GM12878 (cell line): ENCODE measurements at regions not wholly inside any gene's neighbourhood (a gene's known extent, or its start where the extent isn't known, plus 50 kb on each side); places are given as distances from the start of the nearest gene placed in this dataset.

Source experiments
- ATAC-seq: fragments of 200-7000 bp; cut with Tn5 transposase; 3 replicates; pipeline ENCODE4 v1.9.1; 2020; ENCODE audit warnings: mild to moderate bottlenecking, moderate library complexity
- BruUV-seq: library from RNA; stranded (reverse); fragments of 400-500 nt; replicated peaks from 2 replicates; lab custom pipeline; 2021; lab: Mats Ljungman, UMichigan
- CTCF ChIA-PET: fragments of 300-600 bp; sonication (Branson Sonifier 250); formaldehyde crosslinking; extraction: SDS; loops from one replicate; lab custom pipeline; 2021; ENCODE audit warnings: inconsistent platforms; lab: Yijun Ruan, JAX
- POLR2A ChIA-PET: fragments of 350-600 bp; formaldehyde crosslinking; extraction: SDS; loops from one replicate; lab custom pipeline; 2021; ENCODE audit warnings: inconsistent platforms; lab: Charles Lee
- RAD21 ChIA-PET: fragments of 300-600 bp; sonication (Branson Sonifier 250); formaldehyde crosslinking; loops from one replicate; lab custom pipeline; 2023; ENCODE audit warnings: antibody characterized with exemption; ENCODE audit not compliant: unreplicated experiment; lab: Charles Lee
- SMC1A ChIA-PET: fragments of 300-600 bp; sonication (Branson Sonifier 250); formaldehyde crosslinking; loops from one replicate; lab custom pipeline; 2023; ENCODE audit not compliant: unreplicated experiment, uncharacterized antibody; lab: Charles Lee
- DNase-seq: peaks from one replicate; pipeline ENCODE4 v3.0.0-alpha.2; 2011; ENCODE audit warnings: low read depth, low spot score
- FAIRE-seq: peaks from 3 replicates; lab custom pipeline; 2011; peaks lifted over from hg19 to GRCh38; lab: Jason Lieb, UNC
- H2AFZ ChIP-seq: 2 replicates; pipeline ENCODE4 v1.6.0; 2011; ENCODE audit warnings: low read depth, low read length, control low read depth; ENCODE audit not compliant: control insufficient read depth
- H3K27ac ChIP-seq: 2 replicates; pipeline ENCODE4 v1.5.1; 2011; ENCODE audit warnings: control low read depth; ENCODE audit not compliant: control insufficient read depth, insufficient read depth
- H3K27me3 ChIP-seq, 2 experiments: replicated peaks in 1 of 2; 2 replicates each; pipeline versions ENCODE4 v1.6.0 to v1.6.1; 2011; ENCODE audit warnings: low read length in 1 of 2; ENCODE audit not compliant: control insufficient read depth in 2 of 2, insufficient read depth in 2 of 2
- H3K36me3 ChIP-seq, 2 experiments: 2 replicates each; pipeline ENCODE4 v1.5.1; 2011; ENCODE audit warnings: low read length in 1 of 2; ENCODE audit not compliant: control insufficient read depth in 2 of 2, insufficient read depth in 2 of 2
- H3K4me1 ChIP-seq: 2 replicates; pipeline ENCODE4 v1.6.1; 2011; ENCODE audit warnings: mild to moderate bottlenecking, low read length, moderate library complexity, mixed read lengths; ENCODE audit not compliant: control insufficient read depth, insufficient read depth
- H3K4me2 ChIP-seq: 2 replicates; pipeline ENCODE4 v1.6.0; 2011; ENCODE audit warnings: control low read depth; ENCODE audit not compliant: control insufficient read depth, insufficient read depth
- H3K4me3 ChIP-seq: fragments of 200-600 bp; sonication (generic); 2 replicates; pipeline ENCODE4 v1.5.1; 2016
- H3K79me2 ChIP-seq: 2 replicates; pipeline ENCODE4 v1.6.0; 2011; ENCODE audit warnings: low read length; ENCODE audit not compliant: control insufficient read depth, insufficient read depth
- H3K9ac ChIP-seq: 2 replicates; pipeline ENCODE4 v1.8.0; 2011; ENCODE audit warnings: low read length, control low read depth, mixed read lengths; ENCODE audit not compliant: control insufficient read depth, insufficient read depth
- H3K9me3 ChIP-seq: replicated peaks from 3 replicates; pipeline ENCODE4 v1.5.1; 2011; ENCODE audit warnings: mild to moderate bottlenecking, low read length; ENCODE audit not compliant: control insufficient read depth, insufficient read depth
- H4K20me1 ChIP-seq: 2 replicates; pipeline ENCODE4 v1.6.0; 2011; ENCODE audit not compliant: control insufficient read depth, insufficient read depth
- CHD1 ChIP-seq: IDR thresholded peaks from 2 replicates; pipeline ENCODE4 v1.6.1; 2012; ENCODE audit warnings: low read depth, low read length, improper control_type of control experiment
- CHD2 ChIP-seq: IDR thresholded peaks from 2 replicates; pipeline ENCODE4 v1.6.1; 2011; ENCODE audit warnings: low read depth, low read length, improper control_type of control experiment, borderline replicate concordance
- CHD4 ChIP-seq: fragments of 200-600 bp; sonication (generic); IDR thresholded peaks from 2 replicates; pipeline ENCODE4 v1.6.1; 2016; ENCODE audit warnings: mild to moderate bottlenecking
- E2F4 ChIP-seq: IDR thresholded peaks from 2 replicates; pipeline ENCODE4 v1.6.1; 2012; ENCODE audit warnings: low read depth, low read length, improper control_type of control experiment
- ESRRA ChIP-seq: IDR thresholded peaks from 2 replicates; pipeline ENCODE4 v1.6.1; 2012; ENCODE audit warnings: mild to moderate bottlenecking, low read length, improper control_type of control experiment
- ETV6 ChIP-seq, 2 experiments: fragments of 450-650 bp in 1 of 2; IDR thresholded peaks in 1 of 2; conservative IDR thresholded peaks in 1 of 2; 2 replicates each; pipeline ENCODE4 v1.6.1; 2014; ENCODE audit warnings: antibody characterized with exemption in 1 of 2, borderline replicate concordance in 1 of 2, low read depth in 1 of 2, mild to moderate bottlenecking in 1 of 2, moderate library complexity in 1 of 2
- JUNB ChIP-seq: IDR thresholded peaks from 2 replicates; pipeline ENCODE4 v1.6.1; 2016; ENCODE audit warnings: antibody characterized with exemption, mild to moderate bottlenecking
- KAT2A ChIP-seq: conservative IDR thresholded peaks from 2 replicates; pipeline ENCODE4 v1.6.1; 2011; ENCODE audit warnings: low read depth, low read length; ENCODE audit not compliant: control insufficient read depth
- MXI1 ChIP-seq: fragments of 150-350 bp; IDR thresholded peaks from 2 replicates; pipeline ENCODE4 v1.6.1; 2011; ENCODE audit warnings: low read depth, mild to moderate bottlenecking, inconsistent platforms, low read length, improper control_type of control experiment
- NR2C2 ChIP-seq: IDR thresholded peaks from 2 replicates; pipeline ENCODE4 v1.6.1; 2011; ENCODE audit warnings: borderline replicate concordance, low read depth; ENCODE audit not compliant: control insufficient read depth, insufficient read length
- NR2F1 ChIP-seq: fragments of 450-650 bp; conservative IDR thresholded peaks from 2 replicates; pipeline ENCODE4 v1.6.1; 2017; ENCODE audit warnings: mild to moderate bottlenecking
- POU2F2 ChIP-seq: IDR thresholded peaks from 3 replicates; pipeline ENCODE4 v1.6.1; 2011; ENCODE audit warnings: low read depth, mild to moderate bottlenecking, low read length, borderline replicate concordance
- RFX5 ChIP-seq: IDR thresholded peaks from 2 replicates; pipeline ENCODE4 v1.6.1; 2011; ENCODE audit warnings: low read depth, low read length, improper control_type of control experiment
- ZNF24 ChIP-seq: fragments of 450-650 bp; IDR thresholded peaks from 2 replicates; pipeline ENCODE4 v1.6.1; 2017; ENCODE audit warnings: antibody characterized with exemption, mild to moderate bottlenecking
- ZNF622 ChIP-seq: fragments of 450-650 bp; IDR thresholded peaks from 2 replicates; pipeline ENCODE4 v1.6.1; 2017; ENCODE audit warnings: mild to moderate bottlenecking, inconsistent platforms
- WGBS: methylation state at CpG from one replicate; pipeline ENCODE4 v1.1.6; 2016; ENCODE audit warnings: low lambda C conversion rate; ENCODE audit not compliant: insufficient replicate concordance, insufficient coverage; ENCODE audit errors: missing lambda C conversion rate; 5-methylcytosine and 5-hydroxymethylcytosine counted together
- in situ Hi-C: fragments of 300-500 bp; cut with MboI; formaldehyde crosslinking; loops from 9 replicates; pipeline ENCODE4 v1.14.3; 2018; ENCODE audit warnings: mixed read lengths
- intact Hi-C: fragments of 100-400 bp; cut with micrococcal nuclease; formaldehyde crosslinking; loops from one replicate; pipeline ENCODE4 v1.14.2; 2022; ENCODE audit not compliant: unreplicated experiment
- TF ChIP-seq, protein P1 (sequence below): IDR thresholded peaks from 2 replicates; pipeline ENCODE4 v1.6.1; 2012; ENCODE audit warnings: mild to moderate bottlenecking, low read depth, low read length

- POLR2A ChIA-PET, result no interaction called here
- Histone ChIP-seq H3K9me3 (no peaks in the 10 kb centered on the region), H3K4me2 (no peak overlapping the region), H3K27me3 (no peaks in the 10 kb centered on the region), H2AFZ (no peak overlapping the region), H3K79me2 (no peaks in the 10 kb centered on the region), H3K4me3 (no peak overlapping the region), H3K9ac (no peak overlapping the region), H3K4me1 (no peaks in the 10 kb centered on the region)
- ATAC-seq, result no peak
- CTCF ChIA-PET, result no interaction called here
- no peak for DNase-seq
- no peak for FAIRE-seq
- in situ Hi-C loops, result no loop called here
- 11% methylated on average over 2 of the region's 2 CpGs for WGBS
- TF ChIP-seq POU2F2, result no peak
- no peak for TF ChIP-seq NR2F1
- TF ChIP-seq ETV6 (conservative IDR thresholded peaks at IDR 0.05 in 1 of 2, IDR thresholded peaks at IDR 0.05 in 1 of 2; ENCODE audit: borderline replicate concordance in 1 of 2, low read depth in 1 of 2), result no peak
- no peak for TF ChIP-seq CHD4
- no peak for TF ChIP-seq ZNF24
- TF ChIP-seq ZNF622, result no peak
- TF ChIP-seq NR2C2, result no peak
- TF ChIP-seq KAT2A, result no peak
- TF ChIP-seq, protein P1, sequence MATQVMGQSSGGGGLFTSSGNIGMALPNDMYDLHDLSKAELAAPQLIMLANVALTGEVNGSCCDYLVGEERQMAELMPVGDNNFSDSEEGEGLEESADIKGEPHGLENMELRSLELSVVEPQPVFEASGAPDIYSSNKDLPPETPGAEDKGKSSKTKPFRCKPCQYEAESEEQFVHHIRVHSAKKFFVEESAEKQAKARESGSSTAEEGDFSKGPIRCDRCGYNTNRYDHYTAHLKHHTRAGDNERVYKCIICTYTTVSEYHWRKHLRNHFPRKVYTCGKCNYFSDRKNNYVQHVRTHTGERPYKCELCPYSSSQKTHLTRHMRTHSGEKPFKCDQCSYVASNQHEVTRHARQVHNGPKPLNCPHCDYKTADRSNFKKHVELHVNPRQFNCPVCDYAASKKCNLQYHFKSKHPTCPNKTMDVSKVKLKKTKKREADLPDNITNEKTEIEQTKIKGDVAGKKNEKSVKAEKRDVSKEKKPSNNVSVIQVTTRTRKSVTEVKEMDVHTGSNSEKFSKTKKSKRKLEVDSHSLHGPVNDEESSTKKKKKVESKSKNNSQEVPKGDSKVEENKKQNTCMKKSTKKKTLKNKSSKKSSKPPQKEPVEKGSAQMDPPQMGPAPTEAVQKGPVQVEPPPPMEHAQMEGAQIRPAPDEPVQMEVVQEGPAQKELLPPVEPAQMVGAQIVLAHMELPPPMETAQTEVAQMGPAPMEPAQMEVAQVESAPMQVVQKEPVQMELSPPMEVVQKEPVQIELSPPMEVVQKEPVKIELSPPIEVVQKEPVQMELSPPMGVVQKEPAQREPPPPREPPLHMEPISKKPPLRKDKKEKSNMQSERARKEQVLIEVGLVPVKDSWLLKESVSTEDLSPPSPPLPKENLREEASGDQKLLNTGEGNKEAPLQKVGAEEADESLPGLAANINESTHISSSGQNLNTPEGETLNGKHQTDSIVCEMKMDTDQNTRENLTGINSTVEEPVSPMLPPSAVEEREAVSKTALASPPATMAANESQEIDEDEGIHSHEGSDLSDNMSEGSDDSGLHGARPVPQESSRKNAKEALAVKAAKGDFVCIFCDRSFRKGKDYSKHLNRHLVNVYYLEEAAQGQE, result no peak
- TF ChIP-seq CHD1, result no peak
- no peak for TF ChIP-seq ESRRA
- no peak for TF ChIP-seq CHD2
- TF ChIP-seq RFX5, result no peak
- TF ChIP-seq JUNB, result no peak
- no peak for TF ChIP-seq E2F4
- TF ChIP-seq MXI1, result no peak
- TF ChIP-seq, all 136 proteins: peak for 0
- RAD21 ChIA-PET, result no interaction called here
- no peaks in the 10 kb centered on the region for H4K20me1 ChIP-seq
- intact Hi-C loops, result no loop called here
- SMC1A ChIA-PET, result interaction anchor here (1.1 kb wide), 1 partner anchor 13 kb away, joined by 4 read pairs; no protein-coding TSS in a partner anchor
- H3K27ac ChIP-seq, result no peak overlapping the region
- no peaks in the 10 kb centered on the region for H3K36me3 ChIP-seq
- no TSS peak for BruUV-seq
These were observed 1200.2 kb downstream of the LRFN5 start for GRCh38 chr14:42806909-42807315.
